HG03103 (cell line): ENCODE measurements at regions not wholly inside any gene's neighbourhood (a gene's known extent, or its start where the extent isn't known, plus 50 kb on each side); places are given as distances from the start of the nearest gene placed in this dataset.

Experiments used
- ATAC-seq: cut with Tn5 transposase; IDR thresholded peaks from one replicate; pipeline ENCODE4 v1.9.1; 2021; ENCODE audit warnings: low read depth; ENCODE audit not compliant: unreplicated experiment

GRCh38 chr2:22887845-22888244 lies 497.1 kb upstream of the KLHL29 start:
- ATAC-seq = no peak

- no peak for ATAC-seq
Observed at GRCh38 chr2:22890132-22890531, 494.8 kb upstream of the KLHL29 start.

- no peak for ATAC-seq
Observed at GRCh38 chr2:22893761-22894517, 491.0 kb upstream of the KLHL29 start.

GRCh38 chr2:22894761-22895160 lies 490.2 kb upstream of the KLHL29 start:
- ATAC-seq = no peak

GRCh38 chr2:22897428-22897827 lies 487.6 kb upstream of the KLHL29 start:
- ATAC-seq = no peak

GRCh38 chr2:22900674-22901073 lies 484.3 kb upstream of the KLHL29 start:
- ATAC-seq = no peak

- ATAC-seq = no peak
Observed at GRCh38 chr2:22901471-22902179, 483.4 kb upstream of the KLHL29 start.

- ATAC-seq = no peak
Observed at GRCh38 chr2:22902180-22902550, 482.8 kb upstream of the KLHL29 start.

GRCh38 chr2:22902662-22903165 lies 482.3 kb upstream of the KLHL29 start:
- no peak for ATAC-seq

GRCh38 chr2:22903616-22904015 lies 481.4 kb upstream of the KLHL29 start:
- no peak for ATAC-seq

- ATAC-seq = no peak
Observed at GRCh38 chr2:22904126-22904684, 480.8 kb upstream of the KLHL29 start.

- ATAC-seq = no peak
Observed at GRCh38 chr2:22907330-22907729, 477.6 kb upstream of the KLHL29 start.

- no peak for ATAC-seq
Observed at GRCh38 chr2:22912398-22912797, 472.6 kb upstream of the KLHL29 start.

GRCh38 chr2:22929998-22930397 lies 455.0 kb upstream of the KLHL29 start:
- ATAC-seq = no peak

- ATAC-seq = no peak
Observed at GRCh38 chr2:22930781-22931180, 454.2 kb upstream of the KLHL29 start.

- no peak for ATAC-seq
Observed at GRCh38 chr2:22932288-22932687, 452.7 kb upstream of the KLHL29 start.

GRCh38 chr2:22934747-22935146 lies 450.2 kb upstream of the KLHL29 start:
- ATAC-seq = no peak

GRCh38 chr2:22942441-22942840 lies 442.5 kb upstream of the KLHL29 start:
- no peak for ATAC-seq

- ATAC-seq = no peak
Observed at GRCh38 chr2:22944143-22944542, 440.8 kb upstream of the KLHL29 start.

GRCh38 chr2:22946553-22946952 lies 438.4 kb upstream of the KLHL29 start:
- no peak for ATAC-seq

GRCh38 chr2:22947741-22948140 lies 437.2 kb upstream of the KLHL29 start:
- ATAC-seq = no peak

GRCh38 chr2:22950431-22950830 lies 434.5 kb upstream of the KLHL29 start:
- ATAC-seq = no peak
